ENCODE measurements at regions not wholly inside any gene's neighbourhood (a gene's known extent, or its start where the extent isn't known, plus 50 kb on each side); places are given as distances from the start of the nearest gene placed in this dataset.

GRCh38 chr12:105924526-105925208 lies 214.1 kb downstream of the NUAK1 start:
- TF ChIP-seq GATA2 (IDR thresholded peaks at IDR 0.05; ENCODE audit: low read depth, low read length) (no peak), GATA3 (IDR thresholded peaks at IDR 0.05; ENCODE audit: low read depth, low read length) (no peak)

All from SH-SY5Y (cell line).